D721Med (cell line): ENCODE measurements at regions not wholly inside any gene's neighbourhood (a gene's known extent, or its start where the extent isn't known, plus 50 kb on each side); places are given as distances from the start of the nearest gene placed in this dataset.

ENCODE experiments used
- DNase-seq: peaks from one replicate; pipeline ENCODE4 v3.0.0; 2011; ENCODE audit warnings: low spot score; ENCODE audit not compliant: insufficient read length
- FAIRE-seq: peaks from 2 replicates; lab custom pipeline; 2011; peaks lifted over from hg19 to GRCh38; lab: Jason Lieb, UNC
- CTCF ChIP-seq: IDR thresholded peaks from 2 replicates; pipeline ENCODE4 v1.5.1; 2012; ENCODE audit warnings: mild to moderate bottlenecking, control low read depth; ENCODE audit not compliant: insufficient read depth; ENCODE audit errors: missing control alignments

- TF ChIP-seq CTCF = no peak
- FAIRE-seq (no peak), DNase-seq (no peak)
Measured at GRCh38 chr3:30289324-30289723, 317.1 kb upstream of the TGFBR2 start.

GRCh38 chr3:30289766-30290165 lies 316.6 kb upstream of the TGFBR2 start:
- DNase-seq (no peak), FAIRE-seq (no peak)
- TF ChIP-seq CTCF = no peak

GRCh38 chr3:30290479-30290878 lies 315.9 kb upstream of the TGFBR2 start:
- DNase-seq = no peak
- FAIRE-seq = no peak
- no peak for TF ChIP-seq CTCF

- DNase-seq (no peak), FAIRE-seq (no peak)
- no peak for TF ChIP-seq CTCF
Measured at GRCh38 chr3:30292192-30292893, 314.1 kb upstream of the TGFBR2 start.

GRCh38 chr3:30293621-30294240 lies 312.7 kb upstream of the TGFBR2 start:
- DNase-seq = no peak
- no peak for FAIRE-seq

GRCh38 chr3:30294241-30294667 lies 312.1 kb upstream of the TGFBR2 start:
- FAIRE-seq = no peak
- DNase-seq = no peak
- TF ChIP-seq CTCF = no peak

More at GRCh38 chr3:30293621-30294240, 312.7 kb upstream of the TGFBR2 start:
- no peak for TF ChIP-seq CTCF

GRCh38 chr3:30297112-30297511 lies 309.3 kb upstream of the TGFBR2 start:
- FAIRE-seq (no peak), DNase-seq (no peak)
- TF ChIP-seq CTCF = no peak
